Urinary bladder (tissue), 3 donors: ENCODE measurements at regions not wholly inside any gene's neighbourhood (a gene's known extent, or its start where the extent isn't known, plus 50 kb on each side); places are given as distances from the start of the nearest gene placed in this dataset.

Source experiments
- DNase-seq: peaks from one replicate; pipeline ENCODE4 v3.0.0-alpha.2; 2015; ENCODE audit errors: extremely low spot score
- H3K27ac ChIP-seq: one replicate; pipeline ENCODE4 v1.5.1; 2013; ENCODE audit warnings: low read depth, mild to moderate bottlenecking, moderate library complexity
- H3K36me3 ChIP-seq: one replicate; pipeline ENCODE4 v1.6.1; 2013; ENCODE audit warnings: mild to moderate bottlenecking, moderate library complexity; ENCODE audit not compliant: insufficient read depth
- H3K4me1 ChIP-seq: one replicate; pipeline ENCODE4 v1.6.1; 2013; ENCODE audit warnings: mild to moderate bottlenecking, moderate library complexity; ENCODE audit not compliant: insufficient read depth
- H3K4me3 ChIP-seq: one replicate; pipeline ENCODE4 v1.5.1; 2013; ENCODE audit warnings: low read depth, low read length
- whole genome bisulfite sequencing: extraction: QIAGEN DNeasy Blood & Tissue Kit; methylation state at CpG from one replicate; pipeline ENCODE4 v1.1.7; 2013; 5-methylcytosine and 5-hydroxymethylcytosine counted together
- donor health status: healthy with polysubstance abuse.
- donor health status: healthy.

GRCh38 chr16:66170989-66171388 is 195.5 kb upstream of the CDH5 start:
- no peak overlapping the region for H3K27ac ChIP-seq
- no peaks in the 10 kb centered on the region for H3K4me1 ChIP-seq
- no peaks in the 10 kb centered on the region for H3K36me3 ChIP-seq
- H3K4me3 ChIP-seq, result no peak overlapping the region
- DNase-seq, result no peak
- 97% methylated on average over 3 of the region's 3 CpGs for WGBS

GRCh38 chr16:66169817-66170216 is 196.7 kb upstream of the CDH5 start:
- no peak overlapping the region for H3K27ac ChIP-seq
- WGBS, result 97% methylated on average over 3 of the region's 3 CpGs
- no peaks in the 10 kb centered on the region for H3K4me1 ChIP-seq
- DNase-seq, result no peak
- no peak overlapping the region for H3K4me3 ChIP-seq
- H3K36me3 ChIP-seq, result no peaks in the 10 kb centered on the region

DNA sequence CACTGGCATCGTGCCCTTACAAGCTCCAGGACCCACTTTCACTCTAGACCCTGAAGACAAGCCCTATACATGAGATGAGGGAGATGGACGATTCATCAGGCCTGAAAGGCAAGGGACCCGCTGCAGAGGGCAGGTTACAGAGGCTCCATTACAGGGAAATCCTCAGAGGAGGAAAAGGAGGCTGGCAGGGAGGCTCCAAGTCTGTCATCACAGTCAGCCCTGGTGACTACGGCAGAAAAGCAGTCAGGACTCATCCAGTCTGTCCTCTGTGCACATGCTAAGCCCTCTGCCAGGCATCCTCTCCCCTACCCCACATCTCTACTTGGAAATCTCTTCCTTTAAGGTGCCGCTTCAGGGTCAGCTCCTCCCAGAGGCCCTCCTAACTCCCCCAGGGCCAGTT is 197.7 kb upstream of the CDH5 start:
- H3K4me3 ChIP-seq, result no peak overlapping the region
- 55% methylated on average over 5 of the region's 5 CpGs for WGBS

DNA sequence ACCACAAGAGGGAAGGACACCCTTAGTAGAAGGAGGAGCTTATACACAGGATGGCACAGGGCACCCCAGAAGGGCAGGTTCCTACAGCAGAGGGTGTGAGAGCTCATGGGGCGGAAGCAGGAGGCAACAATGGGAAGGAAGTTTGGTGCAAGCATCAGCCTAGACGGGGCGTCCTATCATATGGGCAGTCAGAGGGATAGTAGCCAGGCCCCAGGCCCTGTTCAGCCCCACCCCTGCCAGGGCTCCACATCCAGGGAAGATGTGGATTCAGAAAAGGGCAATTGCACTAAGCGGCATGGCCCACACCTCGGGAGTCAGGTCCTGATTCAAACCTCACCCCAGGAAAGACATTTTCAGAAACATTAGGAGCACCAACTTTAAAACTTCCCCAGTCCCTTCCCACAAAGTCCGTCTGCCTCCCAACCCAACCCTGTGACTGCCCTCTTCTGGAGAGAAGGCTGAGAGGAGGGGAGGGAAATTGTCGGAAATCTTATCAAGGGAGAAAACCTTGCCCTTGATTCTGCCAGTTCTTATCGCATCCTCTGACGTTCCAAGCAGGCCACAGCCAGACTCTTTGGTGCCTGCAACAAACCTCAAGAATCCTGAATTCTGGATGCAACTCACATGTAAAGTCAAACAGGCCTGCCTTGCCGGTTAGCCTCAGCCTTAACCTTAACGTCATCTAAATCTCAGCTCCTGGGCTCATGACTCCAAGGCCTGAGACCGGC is 198.8 kb upstream of the CDH5 start:
- Histone ChIP-seq H3K27ac (no peak overlapping the region), H3K36me3 (no peaks in the 10 kb centered on the region), H3K4me3 (no peak overlapping the region), H3K4me1 (no peaks in the 10 kb centered on the region)
- 65% methylated on average over 12 of the region's 12 CpGs for WGBS
- no peak for DNase-seq

More for the DNA sequence above, 197.7 kb upstream of the CDH5 start:
- no peaks in the 10 kb centered on the region for H3K36me3 ChIP-seq
- no peaks in the 10 kb centered on the region for H3K4me1 ChIP-seq
- no peak overlapping the region for H3K27ac ChIP-seq
- DNase-seq, result no peak

DNA sequence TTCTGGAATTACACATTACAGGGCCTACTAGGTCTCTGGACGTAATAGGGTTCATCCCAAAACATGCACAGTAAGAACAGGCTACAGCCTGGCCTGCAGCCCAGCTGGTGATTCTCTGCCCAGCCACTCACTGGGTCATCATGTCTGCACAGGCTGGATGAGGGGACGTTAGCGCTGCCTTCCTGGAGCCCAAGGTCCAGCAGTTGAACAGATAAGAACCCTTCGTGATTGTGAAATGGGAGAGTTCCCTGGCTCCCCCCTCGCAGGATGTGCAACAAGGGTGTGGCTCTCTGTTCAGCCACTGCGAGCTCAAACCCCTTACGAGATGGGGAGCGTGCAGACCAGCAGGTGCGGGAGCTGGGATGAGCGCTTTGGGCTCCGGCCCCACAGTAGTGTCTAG is 200.0 kb upstream of the CDH5 start:
- no peak overlapping the region for H3K4me3 ChIP-seq

GRCh38 chr16:66165879-66166278 is 200.6 kb upstream of the CDH5 start:
- WGBS, result 41% methylated on average over 2 of the region's 2 CpGs
- Histone ChIP-seq H3K4me1 (no peaks in the 10 kb centered on the region), H3K4me3 (no peak overlapping the region), H3K36me3 (no peaks in the 10 kb centered on the region), H3K27ac (no peak overlapping the region)
- no peak for DNase-seq

More for the DNA sequence above, 200.0 kb upstream of the CDH5 start:
- 81% methylated on average over 11 of the region's 11 CpGs for WGBS
- Histone ChIP-seq H3K27ac (no peak overlapping the region), H3K36me3 (no peaks in the 10 kb centered on the region), H3K4me1 (no peaks in the 10 kb centered on the region)
- DNase-seq, result no peak

GRCh38 chr16:66164581-66165247 is 201.8 kb upstream of the CDH5 start:
- no peaks in the 10 kb centered on the region for H3K36me3 ChIP-seq
- peak; percentile 61 for DNase-seq
- no peaks in the 10 kb centered on the region for H3K4me1 ChIP-seq
- no peak overlapping the region for H3K27ac ChIP-seq
- WGBS, result 42% methylated on average over 7 of the region's 7 CpGs
- no peak overlapping the region for H3K4me3 ChIP-seq

GRCh38 chr16:66162821-66163220 is 203.7 kb upstream of the CDH5 start:
- no peaks in the 10 kb centered on the region for H3K4me1 ChIP-seq
- H3K4me3 ChIP-seq, result no peak overlapping the region
- H3K27ac ChIP-seq, result no peak overlapping the region
- no peaks in the 10 kb centered on the region for H3K36me3 ChIP-seq
- WGBS, result 74% methylated on average over 5 of the region's 5 CpGs
- DNase-seq, result no peak

- H3K27ac ChIP-seq, result no peak overlapping the region
Measured at GRCh38 chr16:66161942-66162341, 204.5 kb upstream of the CDH5 start.

GRCh38 chr16:66161269-66161668 is 205.2 kb upstream of the CDH5 start:
- no peaks in the 10 kb centered on the region for H3K36me3 ChIP-seq
- no peak overlapping the region for H3K27ac ChIP-seq
- H3K4me1 ChIP-seq, result no peaks in the 10 kb centered on the region
- 62% methylated on average over 3 of the region's 3 CpGs for WGBS
- DNase-seq, result no peak
- no peak overlapping the region for H3K4me3 ChIP-seq

More at GRCh38 chr16:66161942-66162341, 204.5 kb upstream of the CDH5 start:
- DNase-seq, result no peak
- WGBS, result 91% methylated on average over 8 of the region's 8 CpGs
- Histone ChIP-seq H3K4me1 (no peaks in the 10 kb centered on the region), H3K36me3 (no peaks in the 10 kb centered on the region), H3K4me3 (no peak overlapping the region)

GRCh38 chr16:66159987-66160386 is 206.5 kb upstream of the CDH5 start:
- Histone ChIP-seq H3K4me3 (no peak overlapping the region), H3K27ac (no peak overlapping the region), H3K36me3 (no peaks in the 10 kb centered on the region), H3K4me1 (no peaks in the 10 kb centered on the region)
- WGBS, result 79% methylated on average over 5 of the region's 5 CpGs
- no peak for DNase-seq

DNA sequence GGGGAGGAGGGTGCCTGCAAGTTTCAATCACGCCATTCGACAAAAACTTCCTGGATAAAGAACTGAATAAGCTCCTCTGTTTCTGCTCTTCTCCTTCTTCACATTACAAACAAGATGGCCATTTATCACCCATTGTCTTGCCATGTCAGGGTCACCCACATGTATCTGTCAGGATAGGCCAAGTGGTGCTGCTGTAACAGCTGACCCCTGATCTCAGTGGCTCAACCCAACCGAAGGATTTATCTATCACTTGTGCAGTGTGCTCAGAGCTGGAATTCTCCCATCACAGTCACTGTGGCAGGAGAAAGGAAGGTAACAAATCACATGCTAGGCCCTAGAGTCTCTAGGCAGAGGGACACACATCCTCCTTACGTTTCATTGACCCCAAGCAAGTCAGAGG is 210.0 kb upstream of the CDH5 start:
- no peak for DNase-seq
- H3K36me3 ChIP-seq, result no peaks in the 10 kb centered on the region
- H3K27ac ChIP-seq, result no peak overlapping the region
- 94% methylated on average over 4 of the region's 4 CpGs for WGBS
- no peak overlapping the region for H3K4me3 ChIP-seq
- no peaks in the 10 kb centered on the region for H3K4me1 ChIP-seq

DNA sequence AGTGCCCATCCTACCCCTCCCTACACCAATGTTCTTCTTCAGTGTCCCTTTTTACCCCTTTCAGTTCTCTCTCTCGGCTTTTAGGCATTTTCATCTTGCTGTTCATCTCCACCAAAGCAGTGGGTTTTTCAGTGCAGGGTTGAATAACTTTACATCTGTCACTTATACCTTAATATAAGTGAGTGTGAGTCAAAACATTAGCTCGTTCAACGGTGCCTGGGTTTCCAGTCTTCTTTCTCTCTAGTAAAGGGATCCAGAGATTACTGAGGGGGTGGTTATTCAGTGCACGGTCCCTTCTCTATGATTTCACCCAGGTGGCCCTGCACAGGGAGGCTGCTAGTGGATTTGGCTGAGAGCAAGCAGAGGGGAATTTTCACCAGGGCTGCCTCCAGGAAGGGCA is 210.6 kb upstream of the CDH5 start:
- no peaks in the 10 kb centered on the region for H3K4me1 ChIP-seq
- DNase-seq, result no peak
- H3K4me3 ChIP-seq, result no peak overlapping the region
- 81% methylated on average over 4 of the region's 4 CpGs for WGBS
- H3K36me3 ChIP-seq, result no peaks in the 10 kb centered on the region
- no peak overlapping the region for H3K27ac ChIP-seq

DNA sequence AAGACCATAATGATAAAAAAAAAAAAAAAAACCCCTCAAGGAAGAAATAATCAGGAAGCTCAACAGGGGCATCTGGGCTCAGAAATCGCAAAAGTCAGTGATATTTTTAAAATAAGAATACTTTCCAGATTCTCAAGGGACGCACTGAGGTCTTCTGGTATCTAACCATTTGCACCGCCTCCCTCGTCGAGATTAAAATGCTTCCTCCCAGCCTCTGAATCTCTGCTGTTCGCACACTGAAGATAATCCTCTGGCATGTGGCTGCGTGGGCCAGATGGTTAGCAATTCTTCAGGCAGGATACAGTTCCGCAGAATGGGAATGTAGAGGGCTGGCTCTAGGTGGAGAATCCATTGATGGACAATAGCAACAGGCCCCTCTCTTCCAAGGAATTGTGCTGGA is 211.7 kb upstream of the CDH5 start:
- Histone ChIP-seq H3K4me3 (no peak overlapping the region), H3K36me3 (no peaks in the 10 kb centered on the region), H3K4me1 (no peaks in the 10 kb centered on the region), H3K27ac (no peak overlapping the region)
- WGBS, result 26% methylated on average over 8 of the region's 8 CpGs
- DNase-seq, result no peak
